ENCODE measurements at regions not wholly inside any gene's neighbourhood (a gene's known extent, or its start where the extent isn't known, plus 50 kb on each side); places are given as distances from the start of the nearest gene placed in this dataset.

DNA sequence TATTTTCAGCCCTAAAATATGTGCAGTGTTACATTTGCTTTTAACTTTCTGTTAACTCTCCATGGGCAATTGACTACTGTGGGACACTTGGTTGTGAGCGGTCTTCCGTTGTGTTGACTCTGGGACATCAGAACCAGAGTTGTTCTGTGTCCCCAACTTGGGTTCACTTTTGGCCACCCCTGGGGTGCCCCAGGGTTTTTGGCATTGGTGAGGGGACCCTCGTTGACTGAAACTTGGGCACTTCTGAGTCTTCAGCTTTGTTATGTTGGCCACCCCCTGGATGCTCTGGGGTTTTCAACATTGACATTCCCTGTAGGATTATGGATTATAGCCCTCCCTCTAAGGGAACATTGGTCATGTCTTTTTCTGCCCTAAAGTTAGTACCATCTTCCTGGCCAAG lies 57.1 kb downstream of the OR10H4 start:
- Histone ChIP-seq H3K4me1 (ENCODE audit: insufficient read depth, poor library complexity, severe bottlenecking) (no peaks in the 10 kb centered on the region), H3K27me3 (ENCODE audit: insufficient read depth, poor library complexity, severe bottlenecking) (no peaks in the 10 kb centered on the region), H3K36me3 (ENCODE audit: low read depth) (no peaks in the 10 kb centered on the region), H3K9me3 (ENCODE audit: severe bottlenecking) (no peaks in the 10 kb centered on the region), H3K4me3 (ENCODE audit: severe bottlenecking) (no peak overlapping the region), H3K27ac (ENCODE audit: poor library complexity, severe bottlenecking) (no peak overlapping the region)
- DNase-seq (ENCODE audit: low spot score): no peak
- no peak for ATAC-seq (ENCODE audit: low read depth)
- TF ChIP-seq CTCF (IDR thresholded peaks at IDR 0.05; ENCODE audit: poor library complexity, severe bottlenecking): no peak

DNA sequence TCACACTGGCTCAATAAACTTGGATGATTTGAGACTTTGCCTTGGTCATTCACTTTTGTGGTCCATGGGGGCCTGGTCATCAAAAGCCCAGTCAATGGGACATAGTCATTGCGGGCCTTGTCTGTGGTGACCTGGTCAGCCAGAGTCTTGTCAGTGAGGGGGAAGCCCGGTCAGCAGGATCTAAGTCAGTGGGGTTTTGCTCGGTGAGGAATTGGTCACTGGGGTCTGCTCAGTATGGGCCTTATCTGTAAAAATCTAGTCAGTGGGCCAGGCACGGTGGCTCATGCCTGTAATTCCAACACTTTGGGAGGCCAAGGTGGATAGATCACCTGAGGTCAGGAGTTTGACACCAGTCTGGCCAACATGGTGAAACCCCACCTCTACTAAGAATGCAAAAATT lies 63.7 kb upstream of the TPM4 start:
- Histone ChIP-seq H3K27ac (ENCODE audit: poor library complexity, severe bottlenecking) (no peak overlapping the region), H3K4me1 (ENCODE audit: insufficient read depth, poor library complexity, severe bottlenecking) (no peaks in the 10 kb centered on the region), H3K4me3 (ENCODE audit: severe bottlenecking) (no peak overlapping the region), H3K27me3 (ENCODE audit: insufficient read depth, poor library complexity, severe bottlenecking) (no peaks in the 10 kb centered on the region), H3K9me3 (ENCODE audit: severe bottlenecking) (no peaks in the 10 kb centered on the region), H3K36me3 (ENCODE audit: low read depth) (no peaks in the 10 kb centered on the region)
- no peak for DNase-seq (ENCODE audit: low spot score)
- no peak for TF ChIP-seq CTCF (IDR thresholded peaks at IDR 0.05; ENCODE audit: poor library complexity, severe bottlenecking)
- ATAC-seq (ENCODE audit: low read depth): no peak

- no peak for TF ChIP-seq CTCF (IDR thresholded peaks at IDR 0.05; ENCODE audit: poor library complexity, severe bottlenecking)
- DNase-seq (ENCODE audit: low spot score) (no peak), ATAC-seq (ENCODE audit: low read depth) (no peak)
- Histone ChIP-seq H3K36me3 (ENCODE audit: low read depth) (no peaks in the 10 kb centered on the region), H3K27me3 (ENCODE audit: insufficient read depth, poor library complexity, severe bottlenecking) (no peaks in the 10 kb centered on the region), H3K4me3 (ENCODE audit: severe bottlenecking) (no peak overlapping the region), H3K27ac (ENCODE audit: poor library complexity, severe bottlenecking) (no peak overlapping the region), H3K9me3 (ENCODE audit: severe bottlenecking) (no peaks in the 10 kb centered on the region), H3K4me1 (ENCODE audit: insufficient read depth, poor library complexity, severe bottlenecking) (no peaks in the 10 kb centered on the region)
Observed at GRCh38 chr19:16013181-16013850, 63.0 kb upstream of the TPM4 start.

GRCh38 chr19:16013851-16014840 lies 62.1 kb upstream of the TPM4 start:
- Histone ChIP-seq H3K9me3 (ENCODE audit: severe bottlenecking) (no peaks in the 10 kb centered on the region), H3K4me3 (ENCODE audit: severe bottlenecking) (no peak overlapping the region), H3K4me1 (ENCODE audit: insufficient read depth, poor library complexity, severe bottlenecking) (no peaks in the 10 kb centered on the region), H3K36me3 (ENCODE audit: low read depth) (no peaks in the 10 kb centered on the region), H3K27me3 (ENCODE audit: insufficient read depth, poor library complexity, severe bottlenecking) (no peaks in the 10 kb centered on the region), H3K27ac (ENCODE audit: poor library complexity, severe bottlenecking) (no peak overlapping the region)
- TF ChIP-seq CTCF (IDR thresholded peaks at IDR 0.05; ENCODE audit: poor library complexity, severe bottlenecking): no peak
- ATAC-seq (ENCODE audit: low read depth) (no peak), DNase-seq (ENCODE audit: low spot score) (no peak)
